ENCODE measurements at regions not wholly inside any gene's neighbourhood (a gene's known extent, or its start where the extent isn't known, plus 50 kb on each side); places are given as distances from the start of the nearest gene placed in this dataset.

- Histone ChIP-seq H4K20me1 (peaks cover 0 to 53% (median 0%) of the 10 kb centered on the region in 11 experiments; a peak in 6 of 22 replicates), H3K36me3 (peaks cover 35 to 66% (median 56%) of the 10 kb centered on the region in 11 experiments), H3K4me2 (peak overlapping the region in 5 of 11 experiments; percentile 5 to 42 (median 23); a peak in 9 of 22 replicates), H3K4me1 (peaks cover 0 to 20% (median 8%) of the 10 kb centered on the region in 10 experiments; a peak in 9 of 20 replicates), H3K27me3 (no peaks in the 10 kb centered on the region), H3K4me3 (no peak overlapping the region), H3K9ac (peak overlapping the region in 1 of 11 experiments; percentile 19; a peak in 1 of 22 replicates), H3K9me3 (replicated peaks in 1 of 11) (no peaks in the 10 kb centered on the region), H3K27ac (no peak overlapping the region)
- no peak for TF ChIP-seq Cebpa-rat (IDR thresholded peaks at IDR 0.05)
Measured at GRCh38 chr1:206411321-206411720, 59.0 kb upstream of the IKBKE start.

DNA sequence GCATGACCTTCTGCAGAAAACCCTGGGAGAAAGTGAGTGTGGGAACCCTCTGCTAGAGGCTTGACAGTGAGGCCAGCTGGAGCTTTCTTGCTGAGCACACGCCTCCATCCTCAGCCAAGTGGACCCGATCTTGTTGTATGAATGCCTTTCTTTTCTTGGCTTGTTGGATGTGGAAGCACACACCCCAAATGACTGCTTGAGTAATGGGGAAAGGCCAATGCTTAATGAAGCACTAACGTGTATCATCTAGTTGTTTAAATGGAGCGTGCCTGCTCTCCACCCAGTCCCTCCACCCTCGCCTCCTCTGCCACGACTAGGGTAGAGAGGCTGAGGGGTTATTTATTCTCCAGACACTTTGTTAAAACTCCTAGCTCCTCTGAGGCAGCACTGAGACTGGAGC lies 54.3 kb upstream of the IKBKE start:
- H4K20me1 ChIP-seq = peaks cover 0 to 57% (median 0%) of the 10 kb centered on the region in 11 experiments; a peak in 6 of 22 replicates
- H3K4me2 ChIP-seq = no peak overlapping the region
- no peak for TF ChIP-seq Cebpa-rat (IDR thresholded peaks at IDR 0.05)
- H3K27ac ChIP-seq = no peak overlapping the region
- no peak overlapping the region for H3K4me3 ChIP-seq
- no peaks in the 10 kb centered on the region for H3K27me3 ChIP-seq
- no peaks in the 10 kb centered on the region for H3K9me3 ChIP-seq (replicated peaks in 1 of 11)
- peaks cover 0 to 17% (median 10%) of the 10 kb centered on the region in 10 experiments; a peak in 13 of 20 replicates for H3K4me1 ChIP-seq
- no peak overlapping the region for H3K9ac ChIP-seq
- H3K36me3 ChIP-seq = peaks cover 77 to 100% (median 95%) of the 10 kb centered on the region in 11 experiments

GRCh38 chr1:206417774-206418614 lies 52.3 kb upstream of the IKBKE start:
- peaks cover 94 to 100% (median 100%) of the 10 kb centered on the region in 11 experiments for H3K36me3 ChIP-seq

GRCh38 chr1:206419250-206419649 lies 51.0 kb upstream of the IKBKE start:
- Histone ChIP-seq H3K4me2 (peak overlapping the region in 2 of 11 experiments; percentile 9 to 46; a peak in 2 of 22 replicates), H3K9me3 (replicated peaks in 1 of 11) (no peaks in the 10 kb centered on the region), H3K9ac (no peak overlapping the region), H3K4me3 (no peak overlapping the region), H3K27ac (peak overlapping the region in 3 of 11 experiments; percentile 19 to 34 (median 29); a peak in 4 of 22 replicates), H3K36me3 (peaks cover 95 to 100% (median 100%) of the 10 kb centered on the region in 11 experiments), H4K20me1 (peaks cover 0 to 43% (median 0%) of the 10 kb centered on the region in 11 experiments; a peak in 5 of 22 replicates), H3K27me3 (no peaks in the 10 kb centered on the region), H3K4me1 (peaks cover 0 to 17% (median 5%) of the 10 kb centered on the region in 10 experiments; a peak in 7 of 20 replicates)
- TF ChIP-seq Cebpa-rat (IDR thresholded peaks at IDR 0.05) = no peak

More at GRCh38 chr1:206417774-206418614, 52.3 kb upstream of the IKBKE start:
- no peak overlapping the region for H3K27ac ChIP-seq
- peaks cover 0 to 17% (median 6%) of the 10 kb centered on the region in 10 experiments; a peak in 7 of 20 replicates for H3K4me1 ChIP-seq
- H4K20me1 ChIP-seq = peaks cover 0 to 56% (median 0%) of the 10 kb centered on the region in 11 experiments; a peak in 5 of 22 replicates
- H3K4me3 ChIP-seq = no peak overlapping the region
- H3K9me3 ChIP-seq (replicated peaks in 1 of 11) = no peaks in the 10 kb centered on the region
- H3K4me2 ChIP-seq = no peak overlapping the region
- no peaks in the 10 kb centered on the region for H3K27me3 ChIP-seq
- no peak for TF ChIP-seq Cebpa-rat (IDR thresholded peaks at IDR 0.05)
- no peak overlapping the region for H3K9ac ChIP-seq

- H3K9ac ChIP-seq = no peak overlapping the region
- peaks cover 0 to 38% (median 0%) of the 10 kb centered on the region in 11 experiments; a peak in 5 of 22 replicates for H4K20me1 ChIP-seq
Measured at GRCh38 chr1:206419783-206420182, 50.5 kb upstream of the IKBKE start.

DNA sequence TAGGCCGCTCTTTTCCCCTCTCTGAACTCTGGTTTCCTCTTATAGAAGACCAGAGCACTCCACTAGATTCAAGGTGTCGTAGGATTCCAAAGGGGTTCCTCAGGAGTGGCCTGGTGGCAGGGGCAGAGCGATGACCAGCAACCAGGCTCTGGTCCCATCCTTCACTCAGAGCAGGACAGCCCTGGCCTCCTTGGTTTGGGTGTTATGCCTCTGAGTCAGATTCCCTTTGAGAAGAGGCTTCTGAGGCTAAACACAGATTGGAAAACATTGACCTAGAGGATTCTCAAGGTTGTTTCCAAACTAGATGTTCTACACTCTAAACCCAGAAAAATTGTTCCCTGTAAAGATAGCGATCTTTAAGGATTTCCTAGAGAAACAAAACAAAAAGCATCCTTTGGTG lies 49.8 kb upstream of the IKBKE start:
- H3K4me1 ChIP-seq = peaks cover 0 to 17% (median 0%) of the 10 kb centered on the region in 10 experiments; a peak in 4 of 20 replicates
- no peak for TF ChIP-seq Cebpa-rat (IDR thresholded peaks at IDR 0.05)
- H3K9me3 ChIP-seq (replicated peaks in 1 of 11) = no peaks in the 10 kb centered on the region
- H4K20me1 ChIP-seq = peaks cover 0 to 32% (median 0%) of the 10 kb centered on the region in 11 experiments; a peak in 5 of 22 replicates
- H3K27ac ChIP-seq = no peak overlapping the region
- H3K27me3 ChIP-seq = no peaks in the 10 kb centered on the region
- H3K36me3 ChIP-seq = peaks cover 98 to 100% (median 100%) of the 10 kb centered on the region in 11 experiments
- no peak overlapping the region for H3K4me2 ChIP-seq
- H3K4me3 ChIP-seq = no peak overlapping the region
- no peak overlapping the region for H3K9ac ChIP-seq

More at GRCh38 chr1:206419783-206420182, 50.5 kb upstream of the IKBKE start:
- H3K27ac ChIP-seq = 0 out of 22 replicates have a peak overlapping the region, but pooled peaks of 1 of the 11 experiments have one; percentile 34
- no peaks in the 10 kb centered on the region for H3K27me3 ChIP-seq
- H3K4me2 ChIP-seq = no peak overlapping the region
- H3K4me1 ChIP-seq = peaks cover 0 to 17% (median under 1%) of the 10 kb centered on the region in 10 experiments; a peak in 7 of 20 replicates
- peaks cover 99 to 100% (median 100%) of the 10 kb centered on the region in 11 experiments for H3K36me3 ChIP-seq
- TF ChIP-seq Cebpa-rat (IDR thresholded peaks at IDR 0.05) = no peak
- H3K4me3 ChIP-seq = no peak overlapping the region
- H3K9me3 ChIP-seq (replicated peaks in 1 of 11) = no peaks in the 10 kb centered on the region
